ENCODE measurements at regions not wholly inside any gene's neighbourhood (a gene's known extent, or its start where the extent isn't known, plus 50 kb on each side); places are given as distances from the start of the nearest gene placed in this dataset.
"Not testable (repeated sequence)": the region's sequence is repeated elsewhere in the genome, so short reads cannot be mapped to it uniquely, and the experiment has no call there.

GRCh38 chr14:51447411-51447810 lies 204.3 kb upstream of the FRMD6 start:
- DNase-seq = no peak

- no peak for DNase-seq
These were observed 202.7 kb upstream of the FRMD6 start for GRCh38 chr14:51448831-51449670.

DNA sequence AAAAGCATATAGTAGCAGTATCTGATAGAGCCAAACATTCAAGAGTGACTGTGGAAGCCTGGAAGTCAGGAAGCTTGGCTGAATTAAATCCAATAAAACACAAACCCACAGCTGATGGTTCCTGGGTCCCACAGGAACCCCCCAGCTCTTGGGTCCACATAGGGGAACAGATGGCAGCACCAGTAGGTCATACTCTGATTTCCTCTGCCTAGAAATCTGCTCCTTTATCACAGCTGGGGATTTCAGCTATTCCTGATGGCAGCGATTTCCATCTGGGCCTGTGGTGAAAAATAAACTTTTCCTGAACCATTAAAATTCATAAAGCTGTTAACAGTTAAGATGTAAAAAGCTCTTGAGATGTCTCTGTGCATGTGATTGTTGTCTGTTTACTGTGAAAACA lies 202.0 kb upstream of the FRMD6 start:
- DNase-seq = no peak

DNA sequence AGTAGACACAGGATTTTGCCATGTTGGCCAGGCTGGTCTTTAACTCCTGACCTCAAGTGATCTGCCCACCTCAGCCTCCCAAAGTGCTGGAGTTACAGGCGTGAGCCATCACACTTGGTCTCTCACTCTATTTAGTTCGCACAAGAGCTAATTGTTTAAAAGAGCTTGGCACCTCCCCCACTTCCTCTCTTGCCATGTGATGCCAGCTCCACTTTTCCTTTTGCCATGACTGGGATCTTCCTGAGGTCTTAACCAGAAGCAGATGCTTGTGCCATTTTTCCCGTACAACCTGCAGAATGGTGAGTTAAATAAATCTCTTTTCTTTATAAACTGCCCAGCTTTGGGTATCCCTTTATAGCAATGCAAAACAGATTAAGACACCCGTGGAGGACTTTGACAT lies 200.1 kb upstream of the FRMD6 start:
- DNase-seq = no peak

- DNase-seq = no peak
These were observed 197.8 kb upstream of the FRMD6 start for GRCh38 chr14:51453869-51454268.

- no peak for DNase-seq
These were observed 197.4 kb upstream of the FRMD6 start for GRCh38 chr14:51454351-51454750.

DNA sequence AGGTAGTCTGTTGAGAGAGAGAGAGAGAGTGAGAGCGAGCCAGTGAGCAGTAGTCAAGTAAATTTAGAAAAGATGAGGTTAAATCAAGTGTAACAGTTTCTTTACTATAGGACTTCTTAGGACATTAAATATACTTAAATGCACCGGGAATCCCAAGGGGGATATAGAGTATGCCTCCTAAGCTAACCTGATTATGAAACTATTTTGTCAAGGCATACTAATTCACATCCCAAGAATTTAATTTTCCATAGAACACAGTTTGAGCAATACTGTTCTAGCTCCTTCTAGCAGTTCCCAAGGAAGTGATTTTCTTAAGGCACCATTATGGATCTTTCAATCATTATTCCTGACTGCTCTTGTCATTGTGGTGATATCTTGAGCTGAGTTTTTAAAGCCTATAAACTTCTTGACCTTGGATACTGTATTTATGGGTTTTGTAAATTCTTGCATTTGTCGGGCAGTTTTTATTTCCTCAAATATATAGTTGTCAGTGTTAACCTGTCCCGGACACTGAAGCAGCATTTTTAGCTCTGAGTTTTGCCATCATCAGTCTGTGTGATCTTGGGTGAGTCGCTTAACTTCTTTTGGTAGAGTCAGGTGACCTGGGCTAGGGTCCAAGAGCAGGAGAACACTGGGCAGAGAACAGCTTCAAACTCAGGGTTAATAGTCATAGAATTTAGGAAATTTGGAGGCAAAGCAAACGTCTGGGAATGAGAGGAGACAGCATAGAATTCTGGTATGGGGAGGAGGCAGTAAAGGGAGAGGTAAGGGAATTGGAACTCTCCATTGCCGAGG lies 196.5 kb upstream of the FRMD6 start:
- DNase-seq = no peak

DNA sequence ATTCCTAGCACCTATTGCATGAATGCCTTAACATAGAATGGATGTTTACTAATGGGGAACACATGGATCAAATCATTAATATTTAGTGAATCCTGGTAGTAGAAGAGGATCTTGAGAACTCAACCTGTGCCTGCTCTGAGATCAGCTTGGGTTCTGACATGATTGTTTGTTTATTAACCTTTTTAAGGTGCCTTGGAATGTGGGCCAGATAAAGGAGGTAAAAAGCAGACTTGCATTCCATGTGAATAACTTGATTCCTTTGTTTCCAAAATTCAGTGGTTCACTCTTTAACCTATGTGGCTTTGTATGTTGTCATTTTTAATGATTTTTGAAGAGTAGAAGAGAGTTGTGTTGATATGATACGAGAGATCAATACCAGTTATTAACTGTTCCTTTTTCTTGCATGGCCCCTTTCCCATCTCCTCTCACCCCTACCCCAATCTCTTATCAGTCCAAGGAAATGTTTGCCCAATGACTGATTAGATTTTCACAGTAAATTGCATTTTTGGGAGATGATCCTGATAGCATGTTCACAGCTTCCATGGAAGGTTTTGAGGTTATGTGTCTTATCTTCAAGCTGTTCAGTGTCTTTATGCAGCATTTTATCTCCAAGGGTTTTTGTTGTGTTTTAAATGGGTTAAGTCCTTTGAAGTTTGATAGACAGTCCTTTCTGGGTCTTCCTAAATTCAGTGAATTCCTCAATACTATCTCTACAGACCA lies 193.7 kb upstream of the FRMD6 start:
- no peak for DNase-seq

GRCh38 chr14:51458563-51458955 lies 193.2 kb upstream of the FRMD6 start:
- DNase-seq = no peak

GRCh38 chr14:51460011-51460410 lies 191.7 kb upstream of the FRMD6 start:
- no peak for DNase-seq

DNA sequence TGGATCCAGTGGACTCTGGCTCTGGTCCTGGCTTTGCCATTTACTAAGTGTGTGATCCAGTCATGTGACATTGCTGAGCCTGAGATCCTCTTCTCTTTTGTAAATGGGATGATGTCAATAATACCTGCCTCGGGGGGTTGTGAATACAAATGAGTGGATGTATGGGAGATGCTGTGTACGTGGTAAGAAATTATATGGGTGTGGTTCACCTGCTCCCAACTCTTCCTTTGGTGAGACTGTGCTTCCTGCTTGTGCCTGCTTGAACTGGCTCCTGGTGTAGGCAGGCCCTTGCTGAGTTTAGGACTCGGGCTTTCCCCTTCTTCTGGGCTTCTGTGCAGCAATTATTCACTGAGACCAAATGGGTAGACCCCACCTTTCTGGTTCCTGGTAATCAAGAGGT lies 189.5 kb upstream of the FRMD6 start:
- no peak for DNase-seq

DNA sequence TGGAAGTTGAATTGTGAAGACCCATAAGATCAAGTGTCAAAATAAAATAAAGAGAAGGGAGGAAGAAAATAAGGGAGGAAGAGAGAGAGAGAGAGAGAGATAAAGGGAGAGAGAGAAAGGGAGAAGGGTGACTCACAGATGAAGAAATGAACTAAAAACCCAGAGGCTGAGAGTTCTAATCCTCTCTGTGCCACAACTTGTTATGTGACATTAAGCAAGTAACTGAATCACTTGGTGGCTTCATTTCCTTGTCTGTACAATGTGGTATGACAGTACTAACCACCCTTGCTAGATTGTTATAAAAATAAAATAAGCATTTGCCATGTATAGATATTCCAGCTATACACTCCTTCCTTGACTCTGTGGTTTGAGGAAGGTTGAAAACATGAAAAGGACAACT lies 189.0 kb upstream of the FRMD6 start:
- no peak for DNase-seq

DNA sequence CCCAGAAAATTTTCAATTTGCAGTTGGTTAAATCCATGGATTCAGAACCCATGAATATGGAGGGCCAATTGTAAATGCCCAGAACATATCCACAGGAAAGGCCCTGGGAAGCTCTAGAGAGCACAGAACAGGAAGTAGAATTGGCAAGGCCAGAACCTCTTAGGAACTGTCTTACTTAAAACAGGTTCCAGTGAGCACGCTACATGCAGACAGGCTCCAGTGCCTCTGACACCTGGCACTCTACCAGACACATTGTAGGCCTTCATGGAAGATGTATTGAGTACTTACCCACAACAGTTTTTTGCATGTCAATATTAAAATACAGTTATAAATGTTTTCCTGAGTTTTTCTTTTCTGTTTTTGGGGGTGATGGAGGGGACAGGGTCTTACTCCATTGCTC lies 188.2 kb upstream of the FRMD6 start:
- DNase-seq = no peak

DNA sequence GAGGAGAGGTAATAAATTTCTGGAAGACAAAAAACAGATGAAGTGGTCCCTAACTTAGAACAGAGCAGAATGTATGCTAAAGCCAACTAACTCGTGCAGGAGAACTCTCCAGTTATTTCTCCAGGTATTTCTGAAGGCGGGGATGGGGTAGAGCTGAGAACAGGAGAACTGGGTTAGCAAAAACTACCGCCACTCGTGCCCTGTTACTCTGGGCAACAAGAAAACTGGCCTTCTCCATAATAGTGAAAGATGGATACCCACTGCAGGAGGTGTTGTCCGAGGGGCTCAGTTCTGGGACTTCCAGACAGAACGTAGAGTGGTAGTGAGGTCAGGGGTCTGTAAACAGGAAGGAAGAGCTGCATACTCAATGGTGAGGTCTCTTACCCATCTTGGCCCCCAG lies 187.3 kb upstream of the FRMD6 start:
- no peak for DNase-seq

DNA sequence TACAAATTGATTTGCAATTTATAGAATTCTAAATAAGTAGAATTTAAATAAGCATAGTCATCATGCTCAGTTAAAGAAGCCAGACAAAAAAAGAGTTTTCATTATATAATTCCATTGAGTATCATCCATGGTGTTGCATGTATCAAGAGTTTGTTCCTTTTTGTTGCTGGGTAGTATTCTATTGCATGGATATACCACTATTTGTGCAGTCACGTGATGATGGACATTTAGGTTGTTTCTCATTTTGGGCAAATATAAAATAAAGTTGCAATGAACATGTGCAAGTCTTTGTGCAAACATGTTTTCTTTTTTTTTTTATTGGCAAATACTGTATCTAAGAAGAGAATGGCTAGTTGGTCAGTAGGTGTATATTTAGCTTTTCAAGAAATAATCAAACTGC lies 186.2 kb upstream of the FRMD6 start:
- no peak for DNase-seq

DNA sequence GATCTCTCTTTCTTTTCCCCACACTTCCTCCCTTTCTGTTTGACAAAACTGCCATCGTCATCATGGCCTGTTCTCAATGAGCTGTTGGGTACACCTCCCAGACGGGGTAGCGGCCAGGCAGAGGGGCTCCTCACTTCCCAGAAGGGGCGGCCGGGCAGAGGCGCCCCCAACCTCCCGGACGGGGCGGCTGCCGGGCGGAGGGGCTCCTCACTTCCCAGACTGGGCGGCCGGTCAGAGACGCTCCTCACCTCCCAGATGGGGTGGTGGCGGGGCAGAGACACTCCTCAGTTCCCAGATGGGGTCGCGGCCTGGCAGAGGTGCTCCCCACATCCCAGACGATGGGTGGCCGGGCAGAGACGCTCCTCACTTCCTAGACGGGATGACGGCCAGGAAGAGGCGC lies 184.3 kb upstream of the FRMD6 start:
- not testable (repeated sequence) for DNase-seq

DNA sequence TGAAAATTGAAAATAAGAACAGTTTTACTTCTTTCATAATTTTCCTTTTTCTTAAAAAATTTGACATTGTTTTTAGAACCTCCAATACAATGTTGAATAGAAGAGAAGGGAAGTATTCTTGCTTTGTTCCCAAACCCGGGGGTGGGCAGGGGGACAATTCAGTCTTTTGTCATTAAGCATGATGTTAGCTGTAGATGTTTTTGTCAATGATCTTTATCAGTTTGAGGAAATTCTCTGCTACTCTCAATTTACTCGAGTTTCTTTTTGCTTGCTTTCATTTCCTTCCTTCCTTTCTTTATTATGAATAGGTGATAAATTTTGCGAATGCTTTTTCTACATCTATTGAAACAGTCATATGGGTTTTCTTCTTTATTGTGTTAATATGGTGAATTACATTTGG lies 183.2 kb upstream of the FRMD6 start:
- DNase-seq = no peak

DNA sequence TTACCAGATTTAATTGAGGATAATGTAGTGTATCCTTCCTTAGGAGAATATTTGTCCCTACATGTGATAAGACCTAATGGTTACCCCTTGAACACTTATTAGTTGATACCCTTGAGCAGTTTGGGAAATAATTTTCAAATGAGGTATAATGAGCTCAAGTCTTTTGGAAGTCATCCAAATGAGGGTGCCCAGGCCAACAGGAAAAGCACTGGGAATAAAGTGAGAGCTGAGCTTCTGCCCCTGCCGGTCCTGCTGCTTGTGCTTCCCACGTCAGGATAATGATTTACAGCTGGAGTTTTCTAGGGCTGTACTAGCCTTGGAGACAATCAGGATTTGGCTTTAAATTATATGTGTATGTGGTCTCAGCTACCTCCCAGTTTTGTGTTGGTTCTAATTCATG lies 178.8 kb upstream of the FRMD6 start:
- no peak for DNase-seq

DNA sequence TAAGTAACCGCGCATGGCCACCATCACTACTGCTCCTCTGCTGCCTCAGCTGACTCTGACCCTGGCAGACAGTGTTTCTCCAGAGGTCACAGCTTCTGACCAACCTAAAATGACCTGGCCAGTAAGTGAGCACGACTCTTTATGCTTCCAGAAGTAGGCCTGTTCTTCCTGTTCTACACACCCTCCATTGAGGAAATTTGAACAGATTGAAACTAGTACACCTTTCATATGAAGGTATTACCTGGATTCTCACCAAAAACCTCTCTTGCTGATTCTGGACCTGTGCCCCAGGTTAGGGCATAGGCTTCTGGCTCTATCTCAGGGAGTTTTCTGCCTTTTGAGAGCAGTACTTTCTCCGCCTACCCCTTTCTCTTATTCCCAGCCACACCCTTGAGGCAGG lies 178.4 kb upstream of the FRMD6 start:
- DNase-seq = no peak

DNA sequence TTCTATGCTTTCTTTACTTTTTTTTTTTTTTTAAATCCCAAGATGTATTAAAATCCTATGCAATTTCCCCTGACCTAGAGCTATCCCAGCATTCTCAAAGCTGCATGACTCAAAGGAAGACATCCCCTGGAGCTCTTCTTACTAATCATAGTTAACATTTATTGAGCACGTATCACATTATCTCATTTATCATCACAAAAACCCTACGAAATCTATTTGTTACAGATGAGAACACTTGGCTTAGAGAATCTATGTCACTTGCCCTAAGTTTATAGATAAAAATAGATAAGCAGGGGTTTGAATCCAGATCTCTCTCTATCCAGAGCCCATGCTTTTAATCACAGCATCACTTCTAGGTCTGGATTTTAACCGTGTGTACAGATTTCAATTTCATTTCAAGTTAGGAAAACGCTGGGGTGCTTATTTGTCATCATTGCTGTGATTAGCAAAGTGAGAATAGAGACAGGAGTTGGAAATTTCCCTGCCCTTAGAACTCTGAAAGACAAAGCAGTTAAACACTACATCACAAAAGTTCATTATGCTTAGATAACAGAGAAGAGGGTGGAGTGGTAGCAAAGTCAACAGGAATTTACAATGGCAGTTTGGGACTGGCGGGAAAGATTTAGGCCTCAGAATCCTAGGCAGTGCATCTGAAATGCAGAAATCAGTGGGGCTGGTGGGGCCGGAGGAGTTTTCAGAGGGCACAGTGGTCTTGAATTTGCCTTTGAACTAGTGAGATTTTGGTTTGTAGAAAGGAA lies 177.7 kb upstream of the FRMD6 start:
- no peak for DNase-seq

DNA sequence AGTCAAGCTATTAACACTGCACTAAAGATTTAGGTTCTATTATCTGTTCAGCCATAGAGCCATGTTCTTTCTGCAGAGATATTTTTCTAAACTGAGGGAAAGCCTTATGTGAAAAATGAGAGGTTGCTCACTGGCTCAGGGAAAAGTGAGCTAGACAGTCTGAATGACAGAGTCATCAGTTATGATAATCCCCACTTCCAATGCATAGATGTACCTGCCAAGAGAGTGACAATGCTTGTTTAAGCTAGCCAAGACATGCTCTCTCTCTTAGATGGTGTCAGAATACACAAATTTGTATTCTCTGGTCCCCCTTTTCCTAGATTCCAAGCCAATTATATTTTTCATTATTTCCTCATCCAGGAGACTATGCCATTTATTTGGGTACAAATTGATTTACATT lies 176.9 kb upstream of the FRMD6 start:
- DNase-seq = no peak

DNA sequence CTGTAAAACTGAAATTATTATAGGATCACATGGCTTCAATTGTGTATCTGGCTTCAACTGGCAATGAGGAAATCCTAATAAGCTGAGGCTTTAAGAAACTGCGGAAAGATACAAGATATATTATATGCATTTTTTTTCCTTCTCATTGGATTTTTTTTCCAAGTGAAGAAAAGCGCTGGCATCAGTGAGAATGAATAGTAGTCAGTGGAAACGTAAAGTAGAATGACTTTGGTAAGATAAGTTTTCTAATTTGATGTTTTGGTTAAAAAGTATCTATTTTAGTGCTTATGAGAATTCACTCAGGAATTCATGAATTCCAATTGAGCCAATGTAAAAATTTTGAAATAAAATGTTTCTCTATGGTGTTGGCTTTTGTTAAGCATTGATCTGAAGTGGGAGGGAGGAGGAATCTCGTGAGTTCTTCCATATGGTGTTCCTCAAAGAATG lies 173.5 kb upstream of the FRMD6 start:
- no peak for DNase-seq

All from stimulated activated CD4-positive, alpha-beta T cell treated with anti-CD3 and anti-CD28 coated beads, Interleukin-12 subunit alpha, Interleukin-12 subunit beta, amount 100 ng/mL, for 4 hours (primary cell).